H1 (cell line): ENCODE measurements at regions not wholly inside any gene's neighbourhood (a gene's known extent, or its start where the extent isn't known, plus 50 kb on each side); places are given as distances from the start of the nearest gene placed in this dataset.

Source experiments
- ATF3 ChIP-seq: IDR thresholded peaks from 2 replicates; pipeline ENCODE4 v1.6.1; 2011; ENCODE audit warnings: low read depth, mild to moderate bottlenecking, low read length; ENCODE audit not compliant: insufficient read depth
- BRCA1 ChIP-seq: IDR thresholded peaks from 2 replicates; pipeline ENCODE4 v1.6.1; 2012; ENCODE audit warnings: low read depth, low read length, improper control_type of control experiment
- CTCF ChIP-seq, 3 experiments: IDR thresholded peaks; 1 replicate in 2 of 3; 2 replicates in 1 of 3; pipeline versions ENCODE4 v1.5.1 to v1.6.1; 2011; ENCODE audit warnings: low read length in 3 of 3, mild to moderate bottlenecking in 3 of 3, inconsistent platforms in 2 of 3, low read depth in 1 of 3, moderate library complexity in 1 of 3; ENCODE audit not compliant: insufficient read depth in 1 of 3; ENCODE audit errors: control extremely low read depth in 1 of 3
- EGR1 ChIP-seq: IDR thresholded peaks from 2 replicates; pipeline ENCODE4 v1.6.1; 2011; ENCODE audit warnings: low read depth, low read length, borderline replicate concordance
- EP300 ChIP-seq, 2 experiments: IDR thresholded peaks; 1 replicate in 1 of 2; 2 replicates in 1 of 2; pipeline ENCODE4 v1.6.1; 2011 to 2012; ENCODE audit warnings: low read depth in 2 of 2, low read length in 2 of 2, mild to moderate bottlenecking in 2 of 2, borderline replicate concordance in 1 of 2, inconsistent platforms in 1 of 2, moderate library complexity in 1 of 2
- JUN ChIP-seq: IDR thresholded peaks from 2 replicates; pipeline ENCODE4 v1.6.1; 2011; ENCODE audit warnings: low read depth, mild to moderate bottlenecking, improper control_type of control experiment, low read length
- KDM1A ChIP-seq: fragments of 200-600, 300-600 bp; sonication (generic); IDR thresholded peaks from 2 replicates; pipeline ENCODE4 v1.7.1; 2016; ENCODE audit warnings: mild to moderate bottlenecking, low read length, borderline replicate concordance
- POLR2A ChIP-seq, 2 experiments: IDR thresholded peaks; 1 replicate in 1 of 2; 2 replicates in 1 of 2; pipeline ENCODE4 v1.6.1; 2011; ENCODE audit warnings: low read depth in 2 of 2, low read length in 2 of 2, mild to moderate bottlenecking in 2 of 2; ENCODE audit errors: control extremely low read depth in 1 of 2
- POLR2AphosphoS5 ChIP-seq: IDR thresholded peaks from 2 replicates; pipeline ENCODE4 v1.6.1; 2011; ENCODE audit warnings: low read depth, low read length
- RFX5 ChIP-seq: IDR thresholded peaks from 2 replicates; pipeline ENCODE4 v1.6.1; 2011; ENCODE audit warnings: low read depth, low read length, improper control_type of control experiment, borderline replicate concordance

GRCh38 chr14:43651896-43652295 is 855.2 kb downstream of the FSCB start:
- TF ChIP-seq CTCF (IDR thresholded peaks at IDR 0.05; ENCODE audit: control extremely low read depth in 1 of 3, insufficient read depth in 1 of 3, low read depth in 1 of 3, low read length in 3 of 3) (no peak), ATF3 (no peak), BRCA1 (no peak), EGR1 (no peak), RFX5 (no peak), JUN (no peak), EP300 (IDR thresholded peaks at IDR 0.05; ENCODE audit: borderline replicate concordance in 1 of 2, low read depth in 2 of 2, low read length in 2 of 2) (no peak), POLR2AphosphoS5 (no peak), POLR2A (IDR thresholded peaks at IDR 0.05; ENCODE audit: control extremely low read depth in 1 of 2, low read depth in 2 of 2, low read length in 2 of 2) (no peak), KDM1A (no peak)
